OCI-LY1 (cell line): ENCODE measurements at regions not wholly inside any gene's neighbourhood (a gene's known extent, or its start where the extent isn't known, plus 50 kb on each side); places are given as distances from the start of the nearest gene placed in this dataset.

ENCODE experiments used
- H2AFZ ChIP-seq: fragments of 200-600 bp; sonication (generic), shearing (Covaris generic); 2 replicates; pipeline ENCODE4 v1.6.0; 2014; ENCODE audit warnings: antibody characterized with exemption, mild to moderate bottlenecking, low read length
- H3F3A ChIP-seq: fragments of 200-600 bp; sonication (generic), shearing (Covaris generic); 2 replicates; pipeline ENCODE4 v1.6.0; 2014; ENCODE audit warnings: mild to moderate bottlenecking, antibody characterized with exemption, low read length, moderate library complexity; ENCODE audit not compliant: insufficient read depth
- H3K27ac ChIP-seq: fragments of 200-600 bp; sonication (generic); 2 replicates; pipeline ENCODE4 v1.5.1; 2014; ENCODE audit warnings: low read length, mixed run types, mild to moderate bottlenecking, low read depth; ENCODE audit not compliant: poor library complexity, severe bottlenecking
- H3K27me3 ChIP-seq: fragments of 200-600 bp; sonication (generic); 2 replicates; pipeline ENCODE4 v1.6.0; 2014; ENCODE audit warnings: antibody characterized with exemption, mild to moderate bottlenecking, low read length, moderate library complexity; ENCODE audit not compliant: insufficient read depth
- H3K36me3 ChIP-seq: fragments of 200-600 bp; sonication (generic); 2 replicates; pipeline ENCODE4 v1.6.1; 2014; ENCODE audit warnings: mild to moderate bottlenecking, antibody characterized with exemption, low read length, moderate library complexity, mixed read lengths; ENCODE audit not compliant: insufficient read depth
- H3K4me1 ChIP-seq: fragments of 200-600 bp; sonication (generic); 2 replicates; pipeline ENCODE4 v1.5.1; 2014; ENCODE audit warnings: mild to moderate bottlenecking, low read length, moderate library complexity; ENCODE audit not compliant: insufficient read depth, severe bottlenecking
- H3K4me2 ChIP-seq: fragments of 200-600 bp; sonication (generic), shearing (Covaris generic); 2 replicates; pipeline ENCODE4 v1.6.1; 2014; ENCODE audit warnings: low read length
- H3K4me3 ChIP-seq: fragments of 200-600 bp; sonication (generic); 2 replicates; pipeline ENCODE4 v1.5.1; 2014; ENCODE audit warnings: low read length, low read depth, mild to moderate bottlenecking, mixed read lengths; ENCODE audit not compliant: poor library complexity, severe bottlenecking
- H3K79me2 ChIP-seq: fragments of 200-600 bp; shearing (Covaris generic); 2 replicates; pipeline ENCODE4 v1.6.1; 2016; ENCODE audit warnings: mixed run types, low read length, mixed read lengths; ENCODE audit not compliant: insufficient read depth
- H3K9ac ChIP-seq: fragments of 200-600 bp; sonication (generic), shearing (Covaris generic); 2 replicates; pipeline ENCODE4 v1.6.1; 2014; ENCODE audit warnings: mild to moderate bottlenecking, low read length, mixed read lengths
- H3K9me2 ChIP-seq: fragments of 200-600 bp; sonication (generic), shearing (Covaris generic); 2 replicates; pipeline ENCODE4 v1.6.1; 2014; ENCODE audit warnings: low read depth, mild to moderate bottlenecking, low read length, mixed read lengths
- H3K9me3 ChIP-seq: fragments of 200-600 bp; shearing (Covaris generic); 2 replicates; pipeline ENCODE4 v1.6.1; 2014; ENCODE audit warnings: low read length, mixed read lengths
- H4K20me1 ChIP-seq: fragments of 200-600 bp; sonication (generic), shearing (Covaris generic); 2 replicates; pipeline ENCODE4 v1.6.0; 2016; ENCODE audit warnings: mild to moderate bottlenecking, low read length; ENCODE audit not compliant: insufficient read depth
- EZH2 ChIP-seq: fragments of 200-600 bp; sonication (generic), shearing (Covaris generic); IDR thresholded peaks from 2 replicates; pipeline ENCODE4 v1.8.0; 2017; ENCODE audit warnings: borderline replicate concordance, mixed run types, mild to moderate bottlenecking, antibody characterized with exemption, low read length, moderate library complexity, mixed read lengths
- TF ChIP-seq, protein P1 (sequence below): fragments of 200-600 bp; sonication (generic), shearing (Covaris generic); IDR thresholded peaks from 2 replicates; pipeline ENCODE4 v1.5.1; 2017; ENCODE audit warnings: mild to moderate bottlenecking, antibody characterized with exemption, low read length, moderate library complexity, mixed read lengths

DNA sequence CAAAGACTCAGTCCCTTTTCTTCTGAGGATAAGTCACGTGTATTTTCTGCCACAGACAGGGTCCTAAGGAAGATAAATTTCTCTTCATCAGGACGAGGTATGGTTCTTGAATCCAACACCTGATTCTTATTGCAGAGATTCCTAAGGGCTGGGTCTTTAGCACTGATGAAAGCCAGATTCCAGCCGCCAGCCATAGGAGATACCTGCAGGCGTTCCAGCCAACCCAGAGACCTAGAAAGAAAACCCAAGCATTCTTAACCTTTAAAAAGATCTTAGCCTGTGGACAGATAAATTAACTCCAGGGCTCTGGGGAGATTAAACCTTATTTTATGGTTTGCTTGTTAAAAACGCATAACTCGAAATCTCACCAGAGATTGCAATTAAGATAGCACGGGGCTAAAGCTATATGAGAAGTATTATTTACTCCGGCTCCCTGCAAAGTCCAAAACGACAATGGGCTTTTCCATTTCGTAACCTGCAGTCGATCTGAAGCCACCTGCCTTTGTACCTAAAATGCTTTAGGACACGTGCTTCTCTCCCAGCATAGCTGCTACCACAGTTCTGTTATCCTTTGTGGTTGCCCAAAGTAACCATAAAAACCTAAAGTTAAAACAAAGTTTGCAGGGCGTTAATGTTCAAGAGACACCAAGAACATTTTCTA is 104.5 kb downstream of the NXPE2 start:
- Histone ChIP-seq H3K9me3 (no peaks in the 10 kb centered on the region), H3F3A (no peaks in the 10 kb centered on the region), H2AFZ (no peak overlapping the region), H4K20me1 (no peaks in the 10 kb centered on the region), H3K27me3 (no peaks in the 10 kb centered on the region), H3K27ac (no peak overlapping the region), H3K79me2 (no peaks in the 10 kb centered on the region), H3K4me3 (no peak overlapping the region), H3K4me2 (no peak overlapping the region), H3K9me2 (no peaks in the 10 kb centered on the region), H3K9ac (no peak overlapping the region), H3K4me1 (no peaks in the 10 kb centered on the region), H3K36me3 (no peaks in the 10 kb centered on the region)
- TF ChIP-seq EZH2, result no peak
- TF ChIP-seq, protein P1, sequence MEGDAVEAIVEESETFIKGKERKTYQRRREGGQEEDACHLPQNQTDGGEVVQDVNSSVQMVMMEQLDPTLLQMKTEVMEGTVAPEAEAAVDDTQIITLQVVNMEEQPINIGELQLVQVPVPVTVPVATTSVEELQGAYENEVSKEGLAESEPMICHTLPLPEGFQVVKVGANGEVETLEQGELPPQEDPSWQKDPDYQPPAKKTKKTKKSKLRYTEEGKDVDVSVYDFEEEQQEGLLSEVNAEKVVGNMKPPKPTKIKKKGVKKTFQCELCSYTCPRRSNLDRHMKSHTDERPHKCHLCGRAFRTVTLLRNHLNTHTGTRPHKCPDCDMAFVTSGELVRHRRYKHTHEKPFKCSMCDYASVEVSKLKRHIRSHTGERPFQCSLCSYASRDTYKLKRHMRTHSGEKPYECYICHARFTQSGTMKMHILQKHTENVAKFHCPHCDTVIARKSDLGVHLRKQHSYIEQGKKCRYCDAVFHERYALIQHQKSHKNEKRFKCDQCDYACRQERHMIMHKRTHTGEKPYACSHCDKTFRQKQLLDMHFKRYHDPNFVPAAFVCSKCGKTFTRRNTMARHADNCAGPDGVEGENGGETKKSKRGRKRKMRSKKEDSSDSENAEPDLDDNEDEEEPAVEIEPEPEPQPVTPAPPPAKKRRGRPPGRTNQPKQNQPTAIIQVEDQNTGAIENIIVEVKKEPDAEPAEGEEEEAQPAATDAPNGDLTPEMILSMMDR, result no peak

DNA sequence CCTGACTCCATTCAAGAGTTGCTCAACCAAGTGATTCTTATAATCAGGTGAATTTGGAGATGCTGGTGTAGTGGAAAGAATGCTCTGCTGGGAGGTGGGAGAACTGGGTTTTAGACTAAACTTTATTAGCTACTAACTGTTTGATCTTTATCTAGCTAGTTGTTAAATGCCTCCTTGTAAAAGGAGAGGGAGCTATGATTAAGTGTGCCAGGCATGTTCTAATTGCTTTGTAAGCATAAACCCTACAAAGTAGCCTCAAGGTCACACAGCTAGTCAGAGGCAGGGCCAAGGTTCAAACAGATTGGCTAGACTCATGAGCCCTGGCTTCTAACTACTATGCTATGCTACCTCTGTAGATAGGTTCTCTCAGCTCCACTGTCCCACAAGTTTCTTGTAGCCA is 105.5 kb downstream of the NXPE2 start:
- H4K20me1 ChIP-seq, result no peaks in the 10 kb centered on the region
- H3K9me3 ChIP-seq, result no peaks in the 10 kb centered on the region
- no peaks in the 10 kb centered on the region for H3K36me3 ChIP-seq
- no peak overlapping the region for H2AFZ ChIP-seq
- no peaks in the 10 kb centered on the region for H3K79me2 ChIP-seq
- H3K4me1 ChIP-seq, result no peaks in the 10 kb centered on the region
- no peak overlapping the region for H3K9ac ChIP-seq
- no peaks in the 10 kb centered on the region for H3K27me3 ChIP-seq
- no peak overlapping the region for H3K27ac ChIP-seq
- H3F3A ChIP-seq, result no peaks in the 10 kb centered on the region
- no peak overlapping the region for H3K4me2 ChIP-seq
- H3K4me3 ChIP-seq, result no peak overlapping the region
- TF ChIP-seq, protein P1, result no peak
- no peak for TF ChIP-seq EZH2
- no peaks in the 10 kb centered on the region for H3K9me2 ChIP-seq

DNA sequence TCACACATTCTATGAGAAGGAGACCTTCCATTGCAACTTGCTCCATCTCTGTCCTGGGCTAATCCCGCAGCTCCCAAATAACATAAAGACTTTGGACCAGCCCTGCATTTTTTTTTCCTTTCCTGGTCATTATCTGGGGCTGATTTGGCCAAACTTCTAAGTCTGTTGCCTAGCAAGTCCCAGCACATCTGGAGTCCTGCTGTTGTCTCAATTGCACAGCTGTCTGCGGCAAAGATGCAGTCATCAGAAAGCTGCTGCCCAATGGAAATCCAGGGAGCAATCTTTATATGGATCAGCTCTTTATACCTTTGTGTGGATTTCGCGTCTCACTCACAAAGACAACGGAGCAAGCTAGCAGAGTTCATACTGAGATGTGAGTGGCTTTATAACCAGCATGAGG is 105.9 kb downstream of the NXPE2 start:
- Histone ChIP-seq H3K27ac (no peak overlapping the region), H3K36me3 (no peaks in the 10 kb centered on the region), H3K4me1 (no peaks in the 10 kb centered on the region), H3K9ac (no peak overlapping the region), H3K9me2 (no peaks in the 10 kb centered on the region), H3K9me3 (no peaks in the 10 kb centered on the region), H3K4me3 (no peak overlapping the region), H2AFZ (no peak overlapping the region), H4K20me1 (no peaks in the 10 kb centered on the region), H3K4me2 (no peak overlapping the region), H3K27me3 (no peaks in the 10 kb centered on the region), H3F3A (no peaks in the 10 kb centered on the region), H3K79me2 (no peaks in the 10 kb centered on the region)
- TF ChIP-seq, protein P1, result no peak
- no peak for TF ChIP-seq EZH2
